HCT116 (cell line): ENCODE measurements at regions not wholly inside any gene's neighbourhood (a gene's known extent, or its start where the extent isn't known, plus 50 kb on each side); places are given as distances from the start of the nearest gene placed in this dataset.
"Not testable (repeated sequence)": the region's sequence is repeated elsewhere in the genome, so short reads cannot be mapped to it uniquely, and the experiment has no call there.

Source experiments
- CTCF ChIP-seq, 3 experiments: fragments of 200-600 bp in 1 of 3; sonication (generic) in 1 of 3; IDR thresholded peaks in 2 of 3; conservative IDR thresholded peaks in 1 of 3; 2 replicates each; pipeline ENCODE4 v1.5.1; 2012 to 2017; ENCODE audit warnings: low read depth in 2 of 3, low read length in 2 of 3, antibody characterized with exemption in 1 of 3, borderline replicate concordance in 1 of 3, control low read depth in 1 of 3, mild to moderate bottlenecking in 1 of 3, mixed read lengths in 1 of 3, mixed run types in 1 of 3, moderate library complexity in 1 of 3; ENCODE audit not compliant: insufficient read depth in 1 of 3
- EZH2phosphoT487 ChIP-seq: fragments of 200-600 bp; IDR thresholded peaks from 2 replicates; pipeline ENCODE4 v1.6.1; 2018; ENCODE audit warnings: antibody characterized with exemption, borderline replicate concordance
- MAX ChIP-seq: IDR thresholded peaks from 2 replicates; pipeline ENCODE4 v1.6.1; 2012
- POLR2A ChIP-seq: IDR thresholded peaks from 2 replicates; pipeline ENCODE4 v1.7.0; 2011; ENCODE audit warnings: borderline replicate concordance; ENCODE audit not compliant: insufficient read depth, insufficient read length; ENCODE audit errors: extremely low read depth

- not testable (repeated sequence) for TF ChIP-seq CTCF (IDR thresholded peaks at IDR 0.05 in 2 of 3, conservative IDR thresholded peaks at IDR 0.05 in 1 of 3; ENCODE audit: borderline replicate concordance in 1 of 3, insufficient read depth in 1 of 3, low read depth in 2 of 3, low read length in 2 of 3); MAX; POLR2A; EZH2phosphoT487
Measured at GRCh38 chrX:7986738-7987137, 59.5 kb upstream of the PNPLA4 start.
